NB4 (cell line): ENCODE measurements at regions not wholly inside any gene's neighbourhood (a gene's known extent, or its start where the extent isn't known, plus 50 kb on each side); places are given as distances from the start of the nearest gene placed in this dataset.

ENCODE experiments used
- MYC ChIP-seq: IDR thresholded peaks from 2 replicates; pipeline ENCODE4 v1.6.1; 2011; ENCODE audit warnings: low read depth, low read length
- POLR2A ChIP-seq: IDR thresholded peaks from 2 replicates; pipeline ENCODE4 v1.6.1; 2011; ENCODE audit warnings: mild to moderate bottlenecking; ENCODE audit not compliant: insufficient read length; ENCODE audit errors: extremely low read depth
- TF ChIP-seq, protein P1 (sequence below): IDR thresholded peaks from one replicate; pipeline ENCODE4 v1.5.1; 2012; ENCODE audit warnings: low read depth, low read length

DNA sequence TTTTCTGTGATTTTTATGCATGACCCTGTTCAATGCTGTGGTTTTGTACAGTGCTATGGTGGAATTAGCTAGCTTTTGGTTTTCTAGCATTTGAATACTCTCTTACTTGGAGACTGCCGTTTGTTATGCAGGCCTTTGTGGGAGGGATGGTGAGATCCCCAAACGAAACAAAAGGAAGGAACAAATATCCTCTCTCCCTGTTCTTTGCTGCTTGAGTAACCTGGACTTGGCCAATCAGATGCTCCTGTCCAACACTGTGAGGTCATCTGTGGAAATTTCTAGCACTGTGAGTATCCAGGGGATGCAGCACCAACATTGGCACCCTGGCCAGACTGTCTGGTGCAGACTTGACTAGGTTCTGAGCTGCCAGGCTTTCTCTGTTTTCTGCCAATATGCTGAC is 314.4 kb downstream of the ANKRD30A start:
- TF ChIP-seq, protein P1, sequence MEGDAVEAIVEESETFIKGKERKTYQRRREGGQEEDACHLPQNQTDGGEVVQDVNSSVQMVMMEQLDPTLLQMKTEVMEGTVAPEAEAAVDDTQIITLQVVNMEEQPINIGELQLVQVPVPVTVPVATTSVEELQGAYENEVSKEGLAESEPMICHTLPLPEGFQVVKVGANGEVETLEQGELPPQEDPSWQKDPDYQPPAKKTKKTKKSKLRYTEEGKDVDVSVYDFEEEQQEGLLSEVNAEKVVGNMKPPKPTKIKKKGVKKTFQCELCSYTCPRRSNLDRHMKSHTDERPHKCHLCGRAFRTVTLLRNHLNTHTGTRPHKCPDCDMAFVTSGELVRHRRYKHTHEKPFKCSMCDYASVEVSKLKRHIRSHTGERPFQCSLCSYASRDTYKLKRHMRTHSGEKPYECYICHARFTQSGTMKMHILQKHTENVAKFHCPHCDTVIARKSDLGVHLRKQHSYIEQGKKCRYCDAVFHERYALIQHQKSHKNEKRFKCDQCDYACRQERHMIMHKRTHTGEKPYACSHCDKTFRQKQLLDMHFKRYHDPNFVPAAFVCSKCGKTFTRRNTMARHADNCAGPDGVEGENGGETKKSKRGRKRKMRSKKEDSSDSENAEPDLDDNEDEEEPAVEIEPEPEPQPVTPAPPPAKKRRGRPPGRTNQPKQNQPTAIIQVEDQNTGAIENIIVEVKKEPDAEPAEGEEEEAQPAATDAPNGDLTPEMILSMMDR, result no peak
- TF ChIP-seq POLR2A (no peak), MYC (no peak)
